Suprapubic skin (tissue), 4 donors: ENCODE measurements at regions not wholly inside any gene's neighbourhood (a gene's known extent, or its start where the extent isn't known, plus 50 kb on each side); places are given as distances from the start of the nearest gene placed in this dataset.

Source experiments
- EP300 ChIP-seq: sonication (generic); formaldehyde crosslinking; IDR thresholded peaks from one replicate; pipeline ENCODE4 v1.6.1; 2017; ENCODE audit warnings: antibody characterized with exemption
- POLR2A ChIP-seq, 2 donors: fragments of 450-650 bp; IDR thresholded peaks; one replicate each; pipeline ENCODE4 v1.6.1; 2017; ENCODE audit warnings: antibody characterized with exemption in 2 of 2, mild to moderate bottlenecking in 2 of 2, moderate library complexity in 2 of 2
- POLR2AphosphoS5 ChIP-seq, 3 donors: sonication (generic); formaldehyde crosslinking; IDR thresholded peaks; one replicate each; pipeline ENCODE4 v1.6.1; 2017; ENCODE audit warnings: antibody characterized with exemption in 3 of 3
- TF ChIP-seq, protein P1 (sequence below), 2 donors: fragments of 200-600 bp in 1 of 2; fragments of 450-650 bp in 1 of 2; sonication (generic) in 1 of 2; IDR thresholded peaks; one replicate each; pipeline ENCODE4 v1.5.1; 2016 to 2019; ENCODE audit warnings: antibody characterized with exemption in 2 of 2, mild to moderate bottlenecking in 1 of 2, moderate library complexity in 1 of 2

DNA sequence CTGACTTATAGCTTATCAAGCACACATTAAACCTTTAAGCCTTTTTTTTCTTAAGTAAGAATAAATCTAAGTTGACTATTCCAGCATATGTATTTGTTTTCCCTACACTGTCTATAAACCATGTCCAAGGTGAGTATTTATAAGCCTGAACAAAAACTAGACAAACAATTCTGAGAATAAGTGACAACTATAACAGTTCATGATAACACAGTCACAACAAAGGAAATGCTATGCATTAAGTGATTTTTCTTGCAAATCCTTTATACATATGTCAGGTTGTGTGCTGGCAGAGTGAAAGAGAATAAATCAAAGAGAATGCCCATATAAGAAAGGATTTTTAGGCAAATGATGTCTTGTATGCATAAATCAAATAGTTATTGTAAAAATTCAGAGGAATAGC lies 408.8 kb upstream of the KIF2A start:
- TF ChIP-seq, protein P1, sequence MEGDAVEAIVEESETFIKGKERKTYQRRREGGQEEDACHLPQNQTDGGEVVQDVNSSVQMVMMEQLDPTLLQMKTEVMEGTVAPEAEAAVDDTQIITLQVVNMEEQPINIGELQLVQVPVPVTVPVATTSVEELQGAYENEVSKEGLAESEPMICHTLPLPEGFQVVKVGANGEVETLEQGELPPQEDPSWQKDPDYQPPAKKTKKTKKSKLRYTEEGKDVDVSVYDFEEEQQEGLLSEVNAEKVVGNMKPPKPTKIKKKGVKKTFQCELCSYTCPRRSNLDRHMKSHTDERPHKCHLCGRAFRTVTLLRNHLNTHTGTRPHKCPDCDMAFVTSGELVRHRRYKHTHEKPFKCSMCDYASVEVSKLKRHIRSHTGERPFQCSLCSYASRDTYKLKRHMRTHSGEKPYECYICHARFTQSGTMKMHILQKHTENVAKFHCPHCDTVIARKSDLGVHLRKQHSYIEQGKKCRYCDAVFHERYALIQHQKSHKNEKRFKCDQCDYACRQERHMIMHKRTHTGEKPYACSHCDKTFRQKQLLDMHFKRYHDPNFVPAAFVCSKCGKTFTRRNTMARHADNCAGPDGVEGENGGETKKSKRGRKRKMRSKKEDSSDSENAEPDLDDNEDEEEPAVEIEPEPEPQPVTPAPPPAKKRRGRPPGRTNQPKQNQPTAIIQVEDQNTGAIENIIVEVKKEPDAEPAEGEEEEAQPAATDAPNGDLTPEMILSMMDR (IDR thresholded peaks at IDR 0.05) = no peak
- no peak for TF ChIP-seq POLR2AphosphoS5 (IDR thresholded peaks at IDR 0.05)
- TF ChIP-seq POLR2A (IDR thresholded peaks at IDR 0.05) = no peak
- TF ChIP-seq EP300 = no peak
